ENCODE measurements at regions not wholly inside any gene's neighbourhood (a gene's known extent, or its start where the extent isn't known, plus 50 kb on each side); places are given as distances from the start of the nearest gene placed in this dataset.

DNA sequence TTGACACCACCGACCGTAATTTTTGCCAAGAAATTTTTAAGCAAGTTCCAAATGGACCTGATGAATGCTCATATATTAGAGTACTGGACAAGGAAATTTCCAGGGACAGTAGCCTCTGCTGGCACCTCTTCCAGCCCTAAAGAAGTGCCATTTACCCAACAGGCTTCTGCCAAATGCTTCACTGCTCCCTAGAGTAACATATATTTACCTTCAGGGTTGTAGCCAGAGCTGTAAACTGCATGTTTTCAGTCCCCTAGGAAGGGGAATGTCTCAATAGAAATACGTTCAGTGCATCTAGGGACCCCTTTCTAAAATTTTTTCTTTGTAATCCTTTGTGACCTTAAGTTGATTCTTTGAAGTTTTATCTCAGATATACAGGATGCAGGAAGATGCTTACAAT is 143.1 kb upstream of the SMAD1 start:
- Histone ChIP-seq H3K4me1 (no peaks in the 10 kb centered on the region), H3K9me3 (no peaks in the 10 kb centered on the region), H3K27me3 (ENCODE audit: low read depth) (no peaks in the 10 kb centered on the region), H3K4me3 (no peak overlapping the region), H3K36me3 (replicated peaks) (no peaks in the 10 kb centered on the region)
- in situ Hi-C loops (cut with MboI; ENCODE audit: low sequenced_read_pairs): no loop called here
- DNase-seq (ENCODE audit: low spot score in 2 of 2): no peak

DNA sequence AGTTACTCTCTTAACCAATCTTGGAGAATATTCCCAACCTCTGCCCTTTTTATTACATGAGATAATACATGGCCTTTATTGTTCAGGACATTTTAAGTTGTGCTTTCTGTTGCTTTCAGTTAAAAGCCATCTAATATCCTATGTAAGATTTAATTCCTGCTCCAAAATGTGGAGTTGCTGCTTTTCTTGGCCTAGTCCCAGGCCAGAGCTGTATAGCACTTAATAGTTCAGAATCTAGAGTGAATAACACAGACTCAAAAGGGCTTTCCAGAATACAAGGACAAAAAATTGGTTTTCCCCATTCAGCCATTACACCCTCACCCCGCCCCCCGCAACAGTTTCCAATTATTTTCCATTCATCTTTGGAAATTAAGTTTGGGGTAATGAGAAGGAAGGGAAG is 144.3 kb upstream of the SMAD1 start:
- Histone ChIP-seq H3K9me3 (no peaks in the 10 kb centered on the region), H3K27me3 (ENCODE audit: low read depth) (no peaks in the 10 kb centered on the region), H3K4me1 (no peaks in the 10 kb centered on the region), H3K36me3 (replicated peaks) (no peaks in the 10 kb centered on the region), H3K4me3 (no peak overlapping the region)
- in situ Hi-C loops (cut with MboI; ENCODE audit: low sequenced_read_pairs): no loop called here
- DNase-seq (ENCODE audit: low spot score in 2 of 2): no peak

DNA sequence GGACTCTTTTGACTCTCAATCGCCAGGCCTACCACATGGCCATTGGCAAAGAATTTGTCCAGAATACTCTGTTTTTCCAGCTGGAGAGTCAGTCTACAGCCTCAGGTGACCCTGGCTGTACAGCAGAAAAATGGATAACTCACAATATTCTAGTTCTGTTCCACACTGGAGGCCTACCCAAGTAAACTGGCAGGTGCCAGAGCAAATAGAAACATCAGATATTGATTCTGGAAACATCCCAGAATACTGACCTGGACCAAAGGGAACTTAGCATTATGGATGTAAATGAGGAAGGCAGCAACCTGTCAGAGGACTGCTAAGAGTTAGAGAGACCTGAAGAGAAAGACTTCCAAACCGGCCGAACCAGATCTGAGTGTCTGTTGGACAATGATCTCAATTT is 147.9 kb upstream of the SMAD1 start:
- H3K36me3 ChIP-seq (replicated peaks): no peaks in the 10 kb centered on the region
- H3K27me3 ChIP-seq (ENCODE audit: low read depth): no peaks in the 10 kb centered on the region
- in situ Hi-C loops (cut with MboI; ENCODE audit: low sequenced_read_pairs): no loop called here
- DNase-seq (ENCODE audit: low spot score in 2 of 2): no peak
- H3K9me3 ChIP-seq: no peaks in the 10 kb centered on the region
- H3K4me1 ChIP-seq: no peaks in the 10 kb centered on the region
- no peak overlapping the region for H3K4me3 ChIP-seq

- Histone ChIP-seq H3K4me1 (no peaks in the 10 kb centered on the region), H3K27me3 (ENCODE audit: low read depth) (no peaks in the 10 kb centered on the region), H3K9me3 (no peaks in the 10 kb centered on the region), H3K4me3 (no peak overlapping the region), H3K36me3 (replicated peaks) (no peaks in the 10 kb centered on the region)
- in situ Hi-C loops (cut with MboI; ENCODE audit: low sequenced_read_pairs): no loop called here
- DNase-seq (ENCODE audit: low spot score in 2 of 2): no peak
These were observed 146.1 kb upstream of the OTUD4 start for GRCh38 chr4:145326491-145326890.

GRCh38 chr4:145324161-145324560 is 143.8 kb upstream of the OTUD4 start:
- no peaks in the 10 kb centered on the region for H3K36me3 ChIP-seq (replicated peaks)
- no peak for DNase-seq (ENCODE audit: low spot score in 2 of 2)
- no peak overlapping the region for H3K4me3 ChIP-seq
- H3K27me3 ChIP-seq (ENCODE audit: low read depth): peaks cover 5% of the 10 kb centered on the region; the same call in 1 of the 2 replicates
- H3K9me3 ChIP-seq: no peaks in the 10 kb centered on the region
- in situ Hi-C loops (cut with MboI; ENCODE audit: low sequenced_read_pairs): no loop called here
- H3K4me1 ChIP-seq: no peaks in the 10 kb centered on the region

DNA sequence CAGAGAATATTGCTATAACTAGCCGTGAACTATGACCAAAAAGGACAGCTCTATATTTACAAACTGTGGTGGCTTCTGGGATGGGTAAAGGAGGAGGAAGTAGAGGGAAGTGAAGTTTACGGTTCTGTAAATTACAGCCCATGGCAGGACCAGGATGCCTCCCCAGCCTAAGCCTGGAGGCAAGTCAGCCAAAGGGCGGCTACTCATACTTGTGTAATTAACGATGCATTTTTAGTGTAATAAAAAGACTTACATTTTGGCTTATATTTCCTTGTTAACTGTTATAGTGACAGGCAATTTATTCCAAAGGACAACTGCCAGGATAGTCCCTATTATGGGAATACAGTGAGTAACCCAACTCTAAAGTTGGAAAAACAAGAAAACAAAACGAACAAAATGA is 139.9 kb upstream of the OTUD4 start:
- DNase-seq (ENCODE audit: low spot score in 2 of 2): no peak
- no peak overlapping the region for H3K4me3 ChIP-seq
- H3K9me3 ChIP-seq: no peaks in the 10 kb centered on the region
- peaks cover 5% of the 10 kb centered on the region; the same call in 1 of the 2 replicates for H3K27me3 ChIP-seq (ENCODE audit: low read depth)
- in situ Hi-C loops (cut with MboI; ENCODE audit: low sequenced_read_pairs): no loop called here
- H3K4me1 ChIP-seq: no peaks in the 10 kb centered on the region
- H3K36me3 ChIP-seq (replicated peaks): no peaks in the 10 kb centered on the region

- in situ Hi-C loops (cut with MboI; ENCODE audit: low sequenced_read_pairs): no loop called here
- H3K36me3 ChIP-seq (replicated peaks): no peaks in the 10 kb centered on the region
These were observed 139.4 kb upstream of the OTUD4 start for GRCh38 chr4:145319751-145320150.

DNA sequence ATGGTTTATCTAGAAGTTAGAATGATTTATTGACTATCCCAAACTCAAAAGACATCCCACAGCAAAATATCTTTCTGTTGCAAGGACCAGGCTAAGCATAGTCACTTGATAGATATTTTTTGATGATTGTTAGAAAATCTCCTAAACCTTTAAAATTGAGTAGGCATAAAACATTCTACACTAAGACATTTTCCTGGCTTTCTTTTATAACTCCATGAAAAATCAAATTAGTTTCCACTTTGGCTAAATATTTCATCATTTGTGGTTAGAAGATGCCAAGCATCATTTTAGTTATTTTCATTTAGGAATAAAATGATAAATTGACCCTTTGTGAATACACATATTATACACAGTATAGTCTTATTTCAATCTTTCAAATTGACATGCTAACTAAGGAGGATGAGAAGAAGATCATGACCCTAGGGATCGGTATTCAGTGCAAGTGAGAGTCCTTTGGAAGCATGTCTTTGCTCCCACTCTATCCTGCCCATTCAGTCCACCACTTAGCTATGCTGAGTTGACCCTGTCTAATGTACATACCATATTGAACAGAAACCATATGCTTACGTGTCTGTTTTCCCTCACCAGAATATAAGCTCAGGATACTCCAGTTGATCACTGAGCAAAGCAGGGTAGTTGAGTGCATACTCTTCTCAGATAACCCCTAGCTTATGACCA is 136.6 kb upstream of the OTUD4 start:
- Histone ChIP-seq H3K4me1 (no peaks in the 10 kb centered on the region), H3K36me3 (replicated peaks) (no peaks in the 10 kb centered on the region), H3K27me3 (ENCODE audit: low read depth) (peaks cover 5% of the 10 kb centered on the region; the same call in 1 of the 2 replicates), H3K9me3 (no peaks in the 10 kb centered on the region), H3K4me3 (no peak overlapping the region)
- DNase-seq (ENCODE audit: low spot score in 2 of 2): no peak
- in situ Hi-C loops (cut with MboI; ENCODE audit: low sequenced_read_pairs): no loop called here

More at GRCh38 chr4:145319751-145320150, 139.4 kb upstream of the OTUD4 start:
- DNase-seq (ENCODE audit: low spot score in 2 of 2): no peak
- H3K4me3 ChIP-seq: no peak overlapping the region
- peaks cover 5% of the 10 kb centered on the region; the same call in 1 of the 2 replicates for H3K27me3 ChIP-seq (ENCODE audit: low read depth)
- H3K4me1 ChIP-seq: no peaks in the 10 kb centered on the region
- H3K9me3 ChIP-seq: no peaks in the 10 kb centered on the region

DNA sequence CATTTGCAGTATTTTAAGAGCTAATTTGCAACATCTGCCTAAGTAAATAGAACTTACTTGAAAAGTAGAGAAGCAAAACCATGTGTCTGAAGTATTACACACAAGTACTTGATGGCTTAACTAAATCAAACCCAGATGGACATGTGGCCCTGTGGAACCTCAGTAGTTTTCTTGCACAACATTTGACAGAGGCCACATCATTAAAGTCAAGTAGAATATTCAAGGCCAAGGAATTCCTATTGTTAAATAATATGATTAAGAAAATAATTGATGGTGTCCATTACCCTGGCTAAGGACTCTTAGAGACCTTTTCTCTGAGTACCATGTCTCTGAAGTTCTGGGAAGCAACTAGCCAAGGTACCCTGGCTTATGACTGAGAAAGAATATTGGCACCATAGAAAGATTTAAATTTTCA is 135.4 kb upstream of the OTUD4 start:
- Histone ChIP-seq H3K4me3 (no peak overlapping the region), H3K36me3 (replicated peaks) (no peaks in the 10 kb centered on the region), H3K27me3 (ENCODE audit: low read depth) (peaks cover 5% of the 10 kb centered on the region; the same call in 1 of the 2 replicates), H3K4me1 (no peaks in the 10 kb centered on the region), H3K9me3 (no peaks in the 10 kb centered on the region)
- in situ Hi-C loops (cut with MboI; ENCODE audit: low sequenced_read_pairs): no loop called here
- no peak for DNase-seq (ENCODE audit: low spot score in 2 of 2)

- H3K27me3 ChIP-seq (ENCODE audit: low read depth): no peaks in the 10 kb centered on the region
- in situ Hi-C loops (cut with MboI; ENCODE audit: low sequenced_read_pairs): no loop called here
- H3K36me3 ChIP-seq (replicated peaks): no peaks in the 10 kb centered on the region
- H3K4me3 ChIP-seq: no peak overlapping the region
- H3K9me3 ChIP-seq: no peaks in the 10 kb centered on the region
- DNase-seq (ENCODE audit: low spot score in 2 of 2): no peak
- no peaks in the 10 kb centered on the region for H3K4me1 ChIP-seq
These were observed 128.2 kb upstream of the OTUD4 start for GRCh38 chr4:145308598-145308997.

DNA sequence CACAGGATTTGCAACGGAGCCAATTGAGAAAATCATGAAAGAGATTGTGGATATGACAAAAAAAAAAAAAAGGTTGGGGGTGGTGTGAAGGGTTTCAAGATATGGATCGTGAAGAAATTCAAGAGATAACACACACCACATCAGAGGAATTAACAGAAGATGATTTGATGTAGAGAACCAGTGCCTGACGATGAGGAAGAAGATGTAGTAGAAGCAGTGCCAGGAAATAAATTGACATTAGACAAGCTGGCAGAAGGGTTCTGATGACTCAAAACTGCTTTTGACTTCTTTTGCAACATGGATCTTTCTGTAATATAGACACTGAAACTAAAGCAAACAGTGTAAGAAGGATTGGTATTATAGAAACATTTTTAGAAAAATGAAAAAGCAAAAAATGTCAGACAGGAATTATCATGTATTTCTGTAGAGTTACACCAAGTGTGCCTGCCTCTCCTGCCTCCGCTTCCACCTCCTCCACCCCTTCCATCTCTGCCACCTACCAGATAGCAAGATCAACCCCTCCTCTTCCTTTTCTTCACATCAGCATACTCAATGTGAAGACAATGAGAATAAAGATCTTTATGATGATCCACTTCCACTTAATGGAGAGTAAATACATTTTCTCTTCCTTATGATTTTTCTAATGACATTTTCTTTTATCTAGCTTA is 127.5 kb upstream of the OTUD4 start:
- H3K27me3 ChIP-seq (ENCODE audit: low read depth): no peaks in the 10 kb centered on the region
- no peaks in the 10 kb centered on the region for H3K4me1 ChIP-seq
- DNase-seq (ENCODE audit: low spot score in 2 of 2): no peak
- H3K36me3 ChIP-seq (replicated peaks): no peaks in the 10 kb centered on the region
- H3K4me3 ChIP-seq: no peak overlapping the region
- in situ Hi-C loops (cut with MboI; ENCODE audit: low sequenced_read_pairs): no loop called here
- no peaks in the 10 kb centered on the region for H3K9me3 ChIP-seq

GRCh38 chr4:145307120-145307519 is 126.7 kb upstream of the OTUD4 start:
- Histone ChIP-seq H3K9me3 (no peaks in the 10 kb centered on the region), H3K36me3 (replicated peaks) (no peaks in the 10 kb centered on the region), H3K27me3 (ENCODE audit: low read depth) (no peaks in the 10 kb centered on the region), H3K4me1 (no peaks in the 10 kb centered on the region), H3K4me3 (no peak overlapping the region)
- no peak for DNase-seq (ENCODE audit: low spot score in 2 of 2)
- in situ Hi-C loops (cut with MboI; ENCODE audit: low sequenced_read_pairs): no loop called here

DNA sequence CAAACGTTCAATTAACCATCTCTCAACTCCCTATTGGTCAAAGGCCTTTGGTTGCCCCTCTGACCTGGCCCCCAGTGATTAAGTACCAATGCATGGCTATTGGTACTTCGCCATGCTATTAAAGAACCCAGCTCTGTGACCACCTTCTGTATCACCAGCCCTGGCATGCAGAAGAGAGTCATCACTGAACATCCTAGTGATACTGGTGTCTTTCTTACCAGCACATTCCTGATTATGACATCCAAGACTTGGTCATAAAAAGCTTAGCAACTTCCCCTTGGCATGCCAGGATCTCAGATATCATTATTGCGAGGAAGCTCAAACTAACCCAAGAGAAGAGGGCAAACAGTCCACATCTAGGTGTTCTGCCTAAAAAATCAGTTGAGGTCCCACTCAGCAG is 122.3 kb upstream of the OTUD4 start:
- in situ Hi-C loops (cut with MboI; ENCODE audit: low sequenced_read_pairs): no loop called here
- H3K4me1 ChIP-seq: no peaks in the 10 kb centered on the region
- H3K36me3 ChIP-seq (replicated peaks): no peaks in the 10 kb centered on the region
- H3K4me3 ChIP-seq: no peak overlapping the region
- H3K9me3 ChIP-seq: no peaks in the 10 kb centered on the region
- no peak for DNase-seq (ENCODE audit: low spot score in 2 of 2)
- no peaks in the 10 kb centered on the region for H3K27me3 ChIP-seq (ENCODE audit: low read depth)

- Histone ChIP-seq H3K4me3 (no peak overlapping the region), H3K36me3 (replicated peaks) (no peaks in the 10 kb centered on the region), H3K4me1 (no peaks in the 10 kb centered on the region), H3K9me3 (no peaks in the 10 kb centered on the region), H3K27me3 (ENCODE audit: low read depth) (no peaks in the 10 kb centered on the region)
- in situ Hi-C loops (cut with MboI; ENCODE audit: low sequenced_read_pairs): no loop called here
- no peak for DNase-seq (ENCODE audit: low spot score in 2 of 2)
These were observed 121.1 kb upstream of the OTUD4 start for GRCh38 chr4:145301386-145302080.

Measured in HAP-1 (cell line).